ENCODE measurements at regions not wholly inside any gene's neighbourhood (a gene's known extent, or its start where the extent isn't known, plus 50 kb on each side); places are given as distances from the start of the nearest gene placed in this dataset.

DNA sequence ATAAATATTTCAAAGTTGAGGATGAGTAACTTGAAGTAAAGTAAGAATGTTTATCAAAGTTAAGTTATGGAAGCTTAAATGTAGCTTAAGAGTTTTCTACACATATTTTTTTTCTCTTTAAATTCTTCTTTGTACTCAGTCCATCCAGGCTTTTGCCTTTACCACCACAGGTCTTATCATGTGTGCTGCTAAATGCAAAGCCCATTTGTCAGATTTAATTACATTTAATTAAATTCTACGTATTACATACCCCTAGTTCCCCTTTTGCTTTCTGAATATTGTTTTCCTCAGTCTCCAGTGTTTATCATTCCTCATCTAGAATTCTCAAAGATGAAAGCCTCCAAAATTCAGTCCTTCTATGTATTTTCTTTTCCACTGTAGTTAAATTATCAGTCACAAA lies 1841.9 kb downstream of the EFNA5 start:
- Histone ChIP-seq H3K9me2 (ENCODE audit: insufficient read depth) (no peaks in the 10 kb centered on the region), H3K9me3 (ENCODE audit: control insufficient read depth in 1 of 2, insufficient read depth in 1 of 2, low read depth in 1 of 2, low read length in 2 of 2) (no peaks in the 10 kb centered on the region), H3K27ac (ENCODE audit: low read depth, low read length) (no peak overlapping the region), H3K9ac (ENCODE audit: low read length) (no peak overlapping the region), H2AFZ (ENCODE audit: low read depth, low read length, poor library complexity, severe bottlenecking) (peak overlapping the region; percentile 77), H3K4me3 (replicated peaks in 1 of 2; ENCODE audit: low read depth in 1 of 2, low read length in 2 of 2) (no peak overlapping the region), H3K36me3 (ENCODE audit: control insufficient read depth in 1 of 2, insufficient read depth in 2 of 2, low read length in 2 of 2) (no peaks in the 10 kb centered on the region), H3K27me3 (ENCODE audit: insufficient read depth, low read length) (no peaks in the 10 kb centered on the region), H3K4me1 (ENCODE audit: control insufficient read depth in 1 of 2, insufficient read depth in 2 of 2, low read length in 2 of 2) (no peaks in the 10 kb centered on the region), H4K20me1 (ENCODE audit: insufficient read depth) (no peaks in the 10 kb centered on the region), H3K4me2 (ENCODE audit: low read length) (no peak overlapping the region), H3K79me2 (ENCODE audit: insufficient read depth, low read length) (no peaks in the 10 kb centered on the region)
- no peak for DNase-seq (ENCODE audit: low read depth, low spot score)
- ATAC-seq: no peak
- TF ChIP-seq FOSL1 (IDR thresholded peaks at IDR 0.05; ENCODE audit: low read depth) (no peak), POLR2AphosphoS5 (IDR thresholded peaks at IDR 0.05; ENCODE audit: low read depth, low read length) (no peak), CEBPB (IDR thresholded peaks at IDR 0.05; ENCODE audit: low read depth) (no peak), REST (IDR thresholded peaks at IDR 0.05; ENCODE audit: low read depth) (no peak), RAD21 (IDR thresholded peaks at IDR 0.05; ENCODE audit: low read depth) (no peak), ZFX (IDR thresholded peaks at IDR 0.05) (no peak), ZBTB33 (IDR thresholded peaks at IDR 0.05; ENCODE audit: extremely low read depth, insufficient replicate concordance, low read length) (no peak)
- RAD21 ChIA-PET (ENCODE audit: low non-redundant PET in 1 of 2, low total read pairs in 2 of 2, uncharacterized antibody in 2 of 2, unreplicated experiment in 2 of 2): no interaction called here
- no TSS peak for BruUV-seq (replicated peaks)
- intact Hi-C loops (cut with micrococcal nuclease): no loop called here
- POLR2A ChIA-PET: no interaction called here
- CTCF ChIA-PET: no interaction called here

All from HCT116 (cell line).